Activated CD4-positive, alpha-beta T cell treated with anti-CD3 and anti-CD28 coated beads, Interleukin-2, amount 10 ng/mL, durations not matched to agents 24 days and 14 days (primary cell): ENCODE measurements at regions not wholly inside any gene's neighbourhood (a gene's known extent, or its start where the extent isn't known, plus 50 kb on each side); places are given as distances from the start of the nearest gene placed in this dataset.
"Not testable (repeated sequence)": the region's sequence is repeated elsewhere in the genome, so short reads cannot be mapped to it uniquely, and the experiment has no call there.

Source experiments
- DNase-seq: peaks from one replicate; pipeline ENCODE4 v3.0.0; 2022
- H3K27ac Mint-ChIP-seq: one replicate; pipeline ENCODE4 v1.8.0; 2022; ENCODE audit warnings: mild to moderate bottlenecking, mixed read lengths
- H3K27me3 Mint-ChIP-seq: one replicate; pipeline ENCODE4 v1.8.0; 2022; ENCODE audit warnings: mixed read lengths
- H3K36me3 Mint-ChIP-seq: one replicate; pipeline ENCODE4 v1.8.0; 2022; ENCODE audit warnings: low read depth, mild to moderate bottlenecking, mixed read lengths
- H3K4me1 Mint-ChIP-seq: one replicate; pipeline ENCODE4 v1.8.0; 2021; ENCODE audit warnings: mixed read lengths
- H3K4me3 Mint-ChIP-seq: one replicate; pipeline ENCODE4 v1.8.0; 2022; ENCODE audit warnings: mild to moderate bottlenecking, moderate library complexity, mixed read lengths
- H3K9me3 Mint-ChIP-seq: one replicate; pipeline ENCODE4 v1.8.0; 2021; ENCODE audit warnings: mixed read lengths
- intact Hi-C: fragments of 100-400 bp; cut with micrococcal nuclease; formaldehyde crosslinking; loops from one replicate; pipeline ENCODE4 v1.15.1; 2023

- intact Hi-C loops, result no loop called here
- Mint-ChIP-seq H3K27me3 (peaks cover 27% of the 10 kb centered on the region), H3K4me1 (no peaks in the 10 kb centered on the region)
Measured at GRCh38 chr13:50467156-50468110, 376.1 kb downstream of the DLEU7 start.

GRCh38 chr13:50468849-50469669 lies 374.4 kb downstream of the DLEU7 start:
- peaks cover 28% of the 10 kb centered on the region for H3K27me3 Mint-ChIP-seq
- H3K36me3 Mint-ChIP-seq, result no peaks in the 10 kb centered on the region
- no peak overlapping the region for H3K4me3 Mint-ChIP-seq
- no peak overlapping the region for H3K27ac Mint-ChIP-seq
- DNase-seq, result no peak
- intact Hi-C loops, result no loop called here
- H3K9me3 Mint-ChIP-seq, result peaks cover 7% of the 10 kb centered on the region
- H3K4me1 Mint-ChIP-seq, result no peaks in the 10 kb centered on the region

More at GRCh38 chr13:50467156-50468110, 376.1 kb downstream of the DLEU7 start:
- H3K36me3 Mint-ChIP-seq, result no peaks in the 10 kb centered on the region
- no peak overlapping the region for H3K4me3 Mint-ChIP-seq
- no peak for DNase-seq
- H3K27ac Mint-ChIP-seq, result no peak overlapping the region
- H3K9me3 Mint-ChIP-seq, result peaks cover 7% of the 10 kb centered on the region

- H3K36me3 Mint-ChIP-seq, H3K9me3 Mint-ChIP-seq, intact Hi-C loops: not testable (repeated sequence)
Measured at GRCh38 chr13:50473050-50473449, 370.4 kb downstream of the DLEU7 start.

GRCh38 chr13:50474088-50474662 lies 369.3 kb downstream of the DLEU7 start:
- Mint-ChIP-seq H3K27ac (no peak overlapping the region), H3K36me3 (no peaks in the 10 kb centered on the region), H3K4me3 (no peak overlapping the region), H3K9me3 (peaks cover 7% of the 10 kb centered on the region), H3K27me3 (peaks cover 29% of the 10 kb centered on the region), H3K4me1 (no peaks in the 10 kb centered on the region)
- no peak for DNase-seq
- intact Hi-C loops, result no loop called here

More at GRCh38 chr13:50473050-50473449, 370.4 kb downstream of the DLEU7 start:
- H3K4me3 Mint-ChIP-seq, DNase-seq, H3K27ac Mint-ChIP-seq, H3K4me1 Mint-ChIP-seq: not testable (repeated sequence)
- H3K27me3 Mint-ChIP-seq, result peaks cover 31% of the 10 kb centered on the region

GRCh38 chr13:50476577-50477285 lies 366.8 kb downstream of the DLEU7 start:
- H3K36me3 Mint-ChIP-seq, result no peaks in the 10 kb centered on the region
- no peak for DNase-seq
- no peaks in the 10 kb centered on the region for H3K4me1 Mint-ChIP-seq
- H3K27me3 Mint-ChIP-seq, result peaks cover 27% of the 10 kb centered on the region
- intact Hi-C loops, result no loop called here
- no peak overlapping the region for H3K4me3 Mint-ChIP-seq
- no peak overlapping the region for H3K27ac Mint-ChIP-seq
- H3K9me3 Mint-ChIP-seq, result no peaks in the 10 kb centered on the region

GRCh38 chr13:50481936-50482335 lies 361.6 kb downstream of the DLEU7 start:
- H3K4me3 Mint-ChIP-seq, result no peak overlapping the region
- DNase-seq, result no peak
- H3K4me1 Mint-ChIP-seq, result no peaks in the 10 kb centered on the region
- intact Hi-C loops, result no loop called here
- no peaks in the 10 kb centered on the region for H3K9me3 Mint-ChIP-seq
- H3K27ac Mint-ChIP-seq, result no peak overlapping the region
- H3K27me3 Mint-ChIP-seq, result peaks cover 34% of the 10 kb centered on the region
- no peaks in the 10 kb centered on the region for H3K36me3 Mint-ChIP-seq

GRCh38 chr13:50483416-50483815 lies 360.1 kb downstream of the DLEU7 start:
- no peak overlapping the region for H3K27ac Mint-ChIP-seq
- no peak overlapping the region for H3K4me3 Mint-ChIP-seq
- intact Hi-C loops, result no loop called here
- no peak for DNase-seq
- no peaks in the 10 kb centered on the region for H3K4me1 Mint-ChIP-seq
- H3K9me3 Mint-ChIP-seq, result no peaks in the 10 kb centered on the region
- no peaks in the 10 kb centered on the region for H3K36me3 Mint-ChIP-seq
- H3K27me3 Mint-ChIP-seq, result peaks cover 37% of the 10 kb centered on the region

GRCh38 chr13:50484472-50485113 lies 358.9 kb downstream of the DLEU7 start:
- no peaks in the 10 kb centered on the region for H3K9me3 Mint-ChIP-seq
- no peaks in the 10 kb centered on the region for H3K36me3 Mint-ChIP-seq

GRCh38 chr13:50485979-50486935 lies 357.2 kb downstream of the DLEU7 start:
- no peak overlapping the region for H3K4me3 Mint-ChIP-seq
- H3K9me3 Mint-ChIP-seq, result no peaks in the 10 kb centered on the region
- no peaks in the 10 kb centered on the region for H3K36me3 Mint-ChIP-seq
- intact Hi-C loops, result no loop called here
- H3K27ac Mint-ChIP-seq, result no peak overlapping the region
- H3K4me1 Mint-ChIP-seq, result no peaks in the 10 kb centered on the region
- no peak for DNase-seq
- peaks cover 39% of the 10 kb centered on the region for H3K27me3 Mint-ChIP-seq

More at GRCh38 chr13:50484472-50485113, 358.9 kb downstream of the DLEU7 start:
- H3K27ac Mint-ChIP-seq, result no peak overlapping the region
- H3K4me1 Mint-ChIP-seq, result no peaks in the 10 kb centered on the region
- intact Hi-C loops, result no loop called here
- no peak for DNase-seq
- no peak overlapping the region for H3K4me3 Mint-ChIP-seq
- peaks cover 39% of the 10 kb centered on the region for H3K27me3 Mint-ChIP-seq

GRCh38 chr13:50493683-50494082 lies 349.8 kb downstream of the DLEU7 start:
- no peak overlapping the region for H3K27ac Mint-ChIP-seq
- H3K9me3 Mint-ChIP-seq, result no peaks in the 10 kb centered on the region
- H3K4me3 Mint-ChIP-seq, result no peak overlapping the region
- DNase-seq, result no peak
- intact Hi-C loops, result loop anchor here (1.0 kb wide), 1 partner anchor 8 kb away; no protein-coding TSS in a partner anchor
- no peaks in the 10 kb centered on the region for H3K36me3 Mint-ChIP-seq
- H3K4me1 Mint-ChIP-seq, result no peaks in the 10 kb centered on the region
- H3K27me3 Mint-ChIP-seq, result peaks cover 12% of the 10 kb centered on the region

GRCh38 chr13:50494138-50494537 lies 349.4 kb downstream of the DLEU7 start:
- Mint-ChIP-seq H3K4me3 (no peak overlapping the region), H3K4me1 (no peaks in the 10 kb centered on the region), H3K27ac (no peak overlapping the region), H3K9me3 (no peaks in the 10 kb centered on the region), H3K36me3 (no peaks in the 10 kb centered on the region), H3K27me3 (peaks cover 11% of the 10 kb centered on the region)
- intact Hi-C loops, result no loop called here
- DNase-seq, result no peak

- H3K9me3 Mint-ChIP-seq, H3K4me1 Mint-ChIP-seq, H3K4me3 Mint-ChIP-seq, H3K27ac Mint-ChIP-seq, H3K36me3 Mint-ChIP-seq, intact Hi-C loops, DNase-seq: not testable (repeated sequence)
- peaks cover 14% of the 10 kb centered on the region for H3K27me3 Mint-ChIP-seq
Measured at GRCh38 chr13:50503212-50503611, 340.3 kb downstream of the DLEU7 start.
